Gastrocnemius medialis (tissue), 4 donors: ENCODE measurements at regions not wholly inside any gene's neighbourhood (a gene's known extent, or its start where the extent isn't known, plus 50 kb on each side); places are given as distances from the start of the nearest gene placed in this dataset.

Experiments used
- ATAC-seq, 2 donors: fragments of 150-250 bp; one replicate each; pipeline ENCODE4 v1.9.1; 2016
- DNase-seq, 2 donors: peaks; one replicate each; pipeline ENCODE4 v3.0.0-alpha.2; 2019
- H3K27ac ChIP-seq, 4 donors: fragments of 200-600 bp; sonication (generic); 1 replicate in 1 of 4; 2 replicates in 3 of 4; pipeline ENCODE4 v1.5.1; 2016 to 2018; ENCODE audit warnings: mild to moderate bottlenecking in 2 of 4, moderate library complexity in 1 of 4
- H3K27me3 ChIP-seq, 3 donors: fragments of 200-600 bp; sonication (generic) in 2 of 3; 1 replicate in 1 of 3; 2 replicates in 2 of 3; pipeline versions ENCODE4 v1.5.1 to v1.6.0; 2016 to 2019; ENCODE audit warnings: mild to moderate bottlenecking in 1 of 3, moderate library complexity in 1 of 3
- H3K36me3 ChIP-seq, 2 donors: fragments of 200-600 bp; sonication (generic) in 1 of 2; one replicate each; pipeline ENCODE4 v1.5.1; 2017 to 2018
- H3K4me1 ChIP-seq, 2 donors: fragments of 200-600 bp; sonication (generic) in 1 of 2; one replicate each; pipeline ENCODE4 v1.5.1; 2016 to 2017; ENCODE audit warnings: mild to moderate bottlenecking in 2 of 2
- H3K4me3 ChIP-seq, 4 donors: fragments of 200-600 bp; sonication (generic) in 3 of 4; 1 replicate in 1 of 4; 2 replicates in 3 of 4; pipeline ENCODE4 v1.5.1; 2016 to 2019; ENCODE audit warnings: mild to moderate bottlenecking in 2 of 4
- H3K9me3 ChIP-seq, 3 donors: fragments of 200-600 bp; sonication (generic) in 2 of 3; 1 replicate in 1 of 3; 2 replicates in 2 of 3; pipeline ENCODE4 v1.5.1; 2016 to 2019
- POLR2A ChIP-seq, 2 donors: fragments of 450-650 bp; IDR thresholded peaks; one replicate each; pipeline ENCODE4 v1.6.1; 2017; ENCODE audit warnings: antibody characterized with exemption in 2 of 2, mild to moderate bottlenecking in 2 of 2, moderate library complexity in 2 of 2
- in situ Hi-C, 4 donors: fragments of 200-750 bp; cut with MboI; loops; one replicate each; pipeline versions ENCODE4 v1.15.0 to v1.8.0; 2017; ENCODE audit warnings: low sequenced_read_pairs in 4 of 4
- intact Hi-C: fragments of 100-400 bp; cut with DNase I; formaldehyde crosslinking; loops from one replicate; pipeline ENCODE4 v1.15.1; 2023; ENCODE audit warnings: low total_unique reads
- TF ChIP-seq, protein P1 (sequence below), 5 experiments: fragments of 450-650 bp in 3 of 5; fragments of 200-600 bp in 2 of 5; sonication (generic) in 2 of 5; IDR thresholded peaks in 4 of 5; conservative IDR thresholded peaks in 1 of 5; 1 replicate in 4 of 5; 2 replicates in 1 of 5; pipeline ENCODE4 v1.5.1; 2016 to 2019; ENCODE audit warnings: antibody characterized with exemption in 5 of 5, mild to moderate bottlenecking in 3 of 5, moderate library complexity in 3 of 5

DNA sequence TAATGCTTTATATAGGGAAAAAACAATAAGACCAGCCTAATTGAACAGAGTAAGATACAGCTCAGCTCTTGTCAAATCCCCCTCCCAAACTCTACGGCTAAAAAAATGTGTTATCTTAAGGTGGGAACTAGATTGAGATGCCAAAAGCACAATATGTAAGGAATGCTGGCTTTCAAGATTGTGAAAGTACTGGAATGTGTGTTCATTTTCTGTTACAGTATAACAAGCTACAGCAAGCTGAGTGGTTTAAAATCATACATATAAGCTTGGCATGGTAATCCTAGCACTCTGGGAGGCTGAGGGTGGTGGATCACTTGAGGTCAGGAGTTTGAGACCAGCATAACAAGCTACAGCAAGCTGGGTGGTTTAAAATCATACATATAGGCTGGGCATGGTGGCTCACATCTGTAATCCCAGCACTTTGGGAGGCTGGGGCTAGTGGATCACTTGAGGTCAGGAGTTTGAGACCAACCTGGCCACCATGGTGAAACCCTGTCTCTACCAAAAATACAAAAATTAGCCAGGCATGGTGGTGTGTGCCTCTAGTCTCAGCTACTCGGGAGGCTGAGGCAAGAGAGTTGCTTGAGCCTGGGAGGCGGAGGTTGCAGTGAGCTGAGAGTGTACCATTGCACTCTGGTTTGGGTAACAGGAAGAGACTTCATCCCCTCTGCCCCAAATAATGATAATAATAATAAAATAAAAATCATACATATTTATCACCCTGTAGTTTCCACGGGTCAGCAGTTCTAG lies 297.7 kb downstream of the DOK5 start:
- H3K9me3 ChIP-seq, result no peaks in the 10 kb centered on the region
- intact Hi-C loops, result no loop called here
- in situ Hi-C loops, result no loop called here
- ATAC-seq (no peak), DNase-seq (no peak)
- H3K27ac ChIP-seq, result no peak overlapping the region
- H3K4me1 ChIP-seq, result no peaks in the 10 kb centered on the region
- H3K27me3 ChIP-seq, result no peaks in the 10 kb centered on the region
- TF ChIP-seq, protein P1, sequence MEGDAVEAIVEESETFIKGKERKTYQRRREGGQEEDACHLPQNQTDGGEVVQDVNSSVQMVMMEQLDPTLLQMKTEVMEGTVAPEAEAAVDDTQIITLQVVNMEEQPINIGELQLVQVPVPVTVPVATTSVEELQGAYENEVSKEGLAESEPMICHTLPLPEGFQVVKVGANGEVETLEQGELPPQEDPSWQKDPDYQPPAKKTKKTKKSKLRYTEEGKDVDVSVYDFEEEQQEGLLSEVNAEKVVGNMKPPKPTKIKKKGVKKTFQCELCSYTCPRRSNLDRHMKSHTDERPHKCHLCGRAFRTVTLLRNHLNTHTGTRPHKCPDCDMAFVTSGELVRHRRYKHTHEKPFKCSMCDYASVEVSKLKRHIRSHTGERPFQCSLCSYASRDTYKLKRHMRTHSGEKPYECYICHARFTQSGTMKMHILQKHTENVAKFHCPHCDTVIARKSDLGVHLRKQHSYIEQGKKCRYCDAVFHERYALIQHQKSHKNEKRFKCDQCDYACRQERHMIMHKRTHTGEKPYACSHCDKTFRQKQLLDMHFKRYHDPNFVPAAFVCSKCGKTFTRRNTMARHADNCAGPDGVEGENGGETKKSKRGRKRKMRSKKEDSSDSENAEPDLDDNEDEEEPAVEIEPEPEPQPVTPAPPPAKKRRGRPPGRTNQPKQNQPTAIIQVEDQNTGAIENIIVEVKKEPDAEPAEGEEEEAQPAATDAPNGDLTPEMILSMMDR (IDR thresholded peaks at IDR 0.05 in 4 of 5, conservative IDR thresholded peaks at IDR 0.05 in 1 of 5), result no peak
- TF ChIP-seq POLR2A (IDR thresholded peaks at IDR 0.05), result no peak
- no peak overlapping the region for H3K4me3 ChIP-seq
- H3K36me3 ChIP-seq, result no peaks in the 10 kb centered on the region

DNA sequence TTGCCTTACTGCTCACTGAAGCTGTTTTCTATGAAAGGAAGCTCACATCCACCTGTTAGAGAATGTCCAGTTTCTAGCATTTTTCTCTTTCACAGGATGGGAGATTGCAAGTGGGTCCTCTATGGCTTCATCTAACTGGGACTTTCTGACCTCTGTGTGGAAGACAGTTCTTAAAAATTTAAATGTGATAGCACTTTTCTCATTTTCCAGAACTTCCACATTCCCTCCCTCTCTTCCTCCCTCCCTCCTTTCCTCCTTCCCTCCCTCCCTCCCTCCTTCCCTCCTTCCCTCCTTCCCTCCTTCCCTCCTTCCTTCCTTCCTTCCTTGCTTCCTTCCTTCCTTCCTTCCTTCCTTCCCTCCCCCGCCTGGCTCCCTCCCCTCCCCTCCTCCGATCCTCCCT lies 291.1 kb downstream of the DOK5 start:
- no peak for TF ChIP-seq POLR2A (IDR thresholded peaks at IDR 0.05)
- TF ChIP-seq, protein P1 (IDR thresholded peaks at IDR 0.05 in 4 of 5, conservative IDR thresholded peaks at IDR 0.05 in 1 of 5), result no peak
- H3K4me3 ChIP-seq, result no peak overlapping the region
- no peak overlapping the region for H3K27ac ChIP-seq
- in situ Hi-C loops, result no loop called here
- no peaks in the 10 kb centered on the region for H3K36me3 ChIP-seq
- no peaks in the 10 kb centered on the region for H3K9me3 ChIP-seq
- intact Hi-C loops, result no loop called here
- DNase-seq (no peak), ATAC-seq (no peak)
- H3K27me3 ChIP-seq, result no peaks in the 10 kb centered on the region
- no peaks in the 10 kb centered on the region for H3K4me1 ChIP-seq

GRCh38 chr20:54763366-54763765 lies 288.0 kb downstream of the DOK5 start:
- in situ Hi-C loops (no loop called here), intact Hi-C loops (no loop called here)
- TF ChIP-seq POLR2A (IDR thresholded peaks at IDR 0.05), result no peak
- TF ChIP-seq, protein P1 (IDR thresholded peaks at IDR 0.05 in 4 of 5, conservative IDR thresholded peaks at IDR 0.05 in 1 of 5), result no peak
- no peak overlapping the region for H3K27ac ChIP-seq
- H3K9me3 ChIP-seq, result no peaks in the 10 kb centered on the region
- DNase-seq (no peak), ATAC-seq (no peak)
- H3K27me3 ChIP-seq, result no peaks in the 10 kb centered on the region
- H3K4me1 ChIP-seq, result no peaks in the 10 kb centered on the region
- no peaks in the 10 kb centered on the region for H3K36me3 ChIP-seq
- H3K4me3 ChIP-seq, result no peak overlapping the region

GRCh38 chr20:54759589-54759988 lies 284.2 kb downstream of the DOK5 start:
- in situ Hi-C loops (no loop called here), intact Hi-C loops (no loop called here)
- TF ChIP-seq, protein P1 (IDR thresholded peaks at IDR 0.05 in 4 of 5, conservative IDR thresholded peaks at IDR 0.05 in 1 of 5), result no peak
- TF ChIP-seq POLR2A (IDR thresholded peaks at IDR 0.05), result no peak

GRCh38 chr20:54746796-54747195 lies 271.4 kb downstream of the DOK5 start:
- H3K4me1 ChIP-seq, result no peaks in the 10 kb centered on the region
- no peak for TF ChIP-seq POLR2A (IDR thresholded peaks at IDR 0.05)
- TF ChIP-seq, protein P1 (IDR thresholded peaks at IDR 0.05 in 4 of 5, conservative IDR thresholded peaks at IDR 0.05 in 1 of 5), result no peak
- in situ Hi-C loops, result no loop called here

More at GRCh38 chr20:54759589-54759988, 284.2 kb downstream of the DOK5 start:
- no peaks in the 10 kb centered on the region for H3K36me3 ChIP-seq
- no peak for DNase-seq
- no peaks in the 10 kb centered on the region for H3K9me3 ChIP-seq
- no peaks in the 10 kb centered on the region for H3K27me3 ChIP-seq
- no peak for ATAC-seq
- H3K27ac ChIP-seq, result no peak overlapping the region
- no peak overlapping the region for H3K4me3 ChIP-seq
- no peaks in the 10 kb centered on the region for H3K4me1 ChIP-seq

More at GRCh38 chr20:54746796-54747195, 271.4 kb downstream of the DOK5 start:
- no peaks in the 10 kb centered on the region for H3K36me3 ChIP-seq
- H3K27me3 ChIP-seq, result no peaks in the 10 kb centered on the region
- intact Hi-C loops, result no loop called here
- no peak overlapping the region for H3K27ac ChIP-seq
- no peak overlapping the region for H3K4me3 ChIP-seq
- no peak for DNase-seq
- ATAC-seq, result no peak
- no peaks in the 10 kb centered on the region for H3K9me3 ChIP-seq
